SK-N-SH (cell line): ENCODE measurements at regions not wholly inside any gene's neighbourhood (a gene's known extent, or its start where the extent isn't known, plus 50 kb on each side); places are given as distances from the start of the nearest gene placed in this dataset.

ENCODE experiments used
- CTCF ChIA-PET: fragments of 300-600, 350-600 bp; formaldehyde crosslinking; extraction: SDS; loops from one replicate; lab custom pipeline; 2021; lab: Yijun Ruan, JAX
- POLR2A ChIA-PET: fragments of 350-600 bp; sonication (Branson Sonifier 250); formaldehyde crosslinking; extraction: SDS; loops from one replicate; lab custom pipeline; 2020; ENCODE audit warnings: antibody characterized with exemption, inconsistent platforms; lab: Yijun Ruan, JAX
- DNase-seq: peaks from one replicate; pipeline ENCODE4 v3.0.0; 2012
- H2AFZ ChIP-seq: fragments of 200-600 bp; sonication (generic); 2 replicates; pipeline ENCODE4 v1.8.1; 2016; ENCODE audit warnings: antibody characterized with exemption, mild to moderate bottlenecking, low read depth
- H3F3A ChIP-seq: fragments of 200-600 bp; sonication (generic); replicated peaks from 2 replicates; pipeline ENCODE3; 2016; ENCODE audit warnings: antibody characterized with exemption, mild to moderate bottlenecking; ENCODE audit not compliant: insufficient read depth
- H3K27ac ChIP-seq, 2 experiments: fragments of 200-500 bp in 1 of 2; fragments of 200-600 bp in 1 of 2; sonication (Bioruptor generic) in 1 of 2; sonication (generic), shearing (Covaris generic) in 1 of 2; 2 replicates each; pipeline versions ENCODE4 v1.5.1 to v1.6.1; 2014 to 2016; ENCODE audit warnings: low read depth in 2 of 2, inconsistent platforms in 1 of 2, low read length in 1 of 2, mild to moderate bottlenecking in 1 of 2, mixed read lengths in 1 of 2
- H3K27me3 ChIP-seq: fragments of 200-600 bp; sonication (generic), shearing (Covaris generic); 2 replicates; pipeline ENCODE4 v1.6.1; 2016; ENCODE audit warnings: mixed run types; ENCODE audit not compliant: insufficient read depth
- H3K36me3 ChIP-seq, 2 experiments: fragments of 200-500 bp in 1 of 2; fragments of 200-600 bp in 1 of 2; sonication (Bioruptor generic) in 1 of 2; sonication (generic) in 1 of 2; replicated peaks in 1 of 2; 2 replicates each; pipeline versions ENCODE3 to v1.5.1; 2014 to 2016; ENCODE audit warnings: low read length in 1 of 2, mild to moderate bottlenecking in 1 of 2; ENCODE audit not compliant: insufficient read depth in 2 of 2, control insufficient read depth in 1 of 2
- H3K4me1 ChIP-seq, 2 experiments: fragments of 200-500 bp in 1 of 2; fragments of 200-600 bp in 1 of 2; sonication (Bioruptor generic) in 1 of 2; sonication (generic), shearing (Covaris generic) in 1 of 2; 2 replicates each; pipeline versions ENCODE4 v1.5.1 to v1.6.1; 2014 to 2016; ENCODE audit warnings: low read depth in 1 of 2, low read length in 1 of 2, mixed run types in 1 of 2; ENCODE audit not compliant: insufficient read depth in 2 of 2, control insufficient read depth in 1 of 2
- H3K4me2 ChIP-seq: fragments of 200-600 bp; sonication (generic), shearing (Covaris generic); 2 replicates; pipeline ENCODE4 v1.6.1; 2017; ENCODE audit warnings: mixed run types
- H3K4me3 ChIP-seq, 2 experiments: fragments of 200-500 bp in 1 of 2; fragments of 200-600 bp in 1 of 2; sonication (Bioruptor generic) in 1 of 2; sonication (generic), shearing (Covaris generic) in 1 of 2; 2 replicates each; pipeline versions ENCODE4 v1.5.1 to v1.8.1; 2014 to 2016; ENCODE audit warnings: low read depth in 2 of 2, inconsistent platforms in 1 of 2, low read length in 1 of 2, mild to moderate bottlenecking in 1 of 2, mixed read lengths in 1 of 2, moderate library complexity in 1 of 2
- H3K79me2 ChIP-seq: fragments of 200-600 bp; sonication (generic); 2 replicates; pipeline ENCODE4 v1.8.1; 2017; ENCODE audit warnings: mild to moderate bottlenecking; ENCODE audit not compliant: insufficient read depth
- H3K9ac ChIP-seq: fragments of 200-600 bp; sonication (generic); 2 replicates; pipeline ENCODE4 v1.6.1; 2017; ENCODE audit warnings: mixed run types
- H3K9me2 ChIP-seq: fragments of 200-600 bp; sonication (generic); 2 replicates; pipeline ENCODE4 v1.6.1; 2017; ENCODE audit warnings: mixed run types
- H3K9me3 ChIP-seq: fragments of 200-600 bp; sonication (generic); 2 replicates; pipeline ENCODE4 v1.6.1; 2017; ENCODE audit warnings: mixed run types, mild to moderate bottlenecking, moderate library complexity
- H4K20me1 ChIP-seq: fragments of 200-600 bp; sonication (generic); 2 replicates; pipeline ENCODE4 v1.6.1; 2017; ENCODE audit warnings: mild to moderate bottlenecking, mixed run types; ENCODE audit not compliant: insufficient read depth
- GABPA ChIP-seq: IDR thresholded peaks from 2 replicates; pipeline ENCODE4 v1.4.0; 2012; ENCODE audit warnings: low read depth, mild to moderate bottlenecking
- GATA2 ChIP-seq: sonication (generic); formaldehyde crosslinking; IDR thresholded peaks from 2 replicates; pipeline ENCODE4 v1.5.0; 2020; ENCODE audit warnings: mild to moderate bottlenecking, missing genetic modification reagents
- MEF2A ChIP-seq: IDR thresholded peaks from 2 replicates; pipeline ENCODE4 v1.4.0; 2012; ENCODE audit warnings: low read depth, borderline replicate concordance
- MXI1 ChIP-seq: IDR thresholded peaks from 2 replicates; pipeline ENCODE4 v1.6.1; 2012; ENCODE audit warnings: mild to moderate bottlenecking, low read depth, low read length, improper control_type of control experiment
- NRF1 ChIP-seq: IDR thresholded peaks from 2 replicates; pipeline ENCODE4 v1.6.1; 2012; ENCODE audit warnings: low read depth, mild to moderate bottlenecking, low read length
- POLR2AphosphoS5 ChIP-seq: IDR thresholded peaks from 2 replicates; pipeline ENCODE4 v1.6.1; 2012; ENCODE audit warnings: low read depth, low read length
- RAD21 ChIP-seq: IDR thresholded peaks from 2 replicates; pipeline ENCODE4 v1.6.1; 2012; ENCODE audit warnings: mild to moderate bottlenecking, low read length
- RFX5 ChIP-seq: IDR thresholded peaks from 2 replicates; pipeline ENCODE4 v1.6.1; 2012; ENCODE audit warnings: mild to moderate bottlenecking, improper control_type of control experiment, low read length
- TCF12 ChIP-seq: IDR thresholded peaks from 2 replicates; pipeline ENCODE4 v1.4.0; 2012
- TEAD4 ChIP-seq: IDR thresholded peaks from 2 replicates; pipeline ENCODE4 v1.4.0; 2012; ENCODE audit warnings: mild to moderate bottlenecking, borderline replicate concordance; ENCODE audit not compliant: insufficient read depth
- YY1 ChIP-seq: IDR thresholded peaks from 2 replicates; pipeline ENCODE4 v1.4.0; 2012; ENCODE audit warnings: low read depth, mild to moderate bottlenecking
- WGBS: methylation state at CpG from one replicate; pipeline ENCODE4 v1.1.6; 2017; ENCODE audit warnings: low lambda C conversion rate; 5-methylcytosine and 5-hydroxymethylcytosine counted together
- TF ChIP-seq, protein P1 (sequence below): IDR thresholded peaks from 2 replicates; pipeline ENCODE4 v1.6.1; 2012; ENCODE audit warnings: mild to moderate bottlenecking, low read depth, low read length, moderate library complexity
- TF ChIP-seq, protein P2 (sequence below): IDR thresholded peaks from 2 replicates; pipeline ENCODE4 v1.4.0; 2012; ENCODE audit warnings: low read depth, borderline replicate concordance
- TF ChIP-seq, protein P3 (sequence below): fragments of 150-350 bp; IDR thresholded peaks from 2 replicates; pipeline ENCODE4 v1.6.1; 2016; ENCODE audit warnings: mild to moderate bottlenecking, low read depth, low read length
- TF ChIP-seq, protein P4 (sequence below): IDR thresholded peaks from 2 replicates; pipeline ENCODE4; 2012

DNA sequence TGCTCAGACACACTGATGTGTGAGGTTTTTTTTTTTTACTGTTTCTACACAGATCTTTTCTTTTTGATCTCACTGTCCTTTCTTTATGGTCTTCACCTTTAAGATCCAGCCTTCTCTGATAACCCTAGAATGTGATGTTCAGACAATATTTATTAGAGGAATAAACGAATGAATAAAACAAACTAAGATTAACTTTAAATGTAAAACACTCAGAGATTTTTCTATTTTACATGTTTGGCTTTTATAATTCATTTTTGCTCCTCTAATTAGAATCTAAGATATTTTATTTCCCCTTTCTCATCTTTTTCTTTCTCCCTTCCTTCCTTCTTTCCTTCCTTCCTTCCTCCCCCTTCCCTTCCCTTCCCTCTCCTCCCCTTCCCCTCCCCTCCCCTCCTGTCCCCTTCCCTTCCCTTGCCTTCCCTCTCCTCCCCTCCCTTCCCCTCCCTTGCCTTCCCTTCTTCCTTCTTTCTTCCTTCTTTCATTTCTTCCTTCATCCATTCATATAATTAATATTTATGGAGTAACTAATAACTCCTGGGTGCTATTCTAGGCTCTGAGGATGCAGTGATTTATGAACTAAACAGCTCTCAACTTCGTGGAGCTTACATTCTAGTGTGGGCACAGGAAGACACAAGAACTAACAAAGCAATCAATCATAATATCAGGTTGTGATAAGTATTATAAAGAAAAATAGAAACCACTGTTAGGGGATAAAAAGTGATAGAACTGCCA is 133.5 kb upstream of the TSHZ2 start:
- no peak overlapping the region for H3K9ac ChIP-seq
- ChIA-PET POLR2A (no interaction called here), CTCF (no interaction called here)
- H3K27me3 ChIP-seq: no peaks in the 10 kb centered on the region
- no peak overlapping the region for H2AFZ ChIP-seq
- no peaks in the 10 kb centered on the region for H4K20me1 ChIP-seq
- H3F3A ChIP-seq: no peaks in the 10 kb centered on the region
- H3K79me2 ChIP-seq: no peaks in the 10 kb centered on the region
- H3K4me1 ChIP-seq: no peaks in the 10 kb centered on the region
- H3K4me2 ChIP-seq: no peak overlapping the region
- no peaks in the 10 kb centered on the region for H3K36me3 ChIP-seq
- DNase-seq: no peak
- no peak overlapping the region for H3K4me3 ChIP-seq
- H3K9me2 ChIP-seq: no peaks in the 10 kb centered on the region
- no peak overlapping the region for H3K27ac ChIP-seq
- WGBS: 14% methylated on average over 2 of the region's 2 CpGs
- H3K9me3 ChIP-seq: no peaks in the 10 kb centered on the region
- TF ChIP-seq POLR2AphosphoS5 (no peak), NRF1 (no peak), GATA2 (CRISPR knock-in tag) (no peak), MEF2A (no peak), MXI1 (no peak), YY1 (no peak), GABPA (no peak), RAD21 (no peak), TCF12 (no peak)
- TF ChIP-seq, protein P1, sequence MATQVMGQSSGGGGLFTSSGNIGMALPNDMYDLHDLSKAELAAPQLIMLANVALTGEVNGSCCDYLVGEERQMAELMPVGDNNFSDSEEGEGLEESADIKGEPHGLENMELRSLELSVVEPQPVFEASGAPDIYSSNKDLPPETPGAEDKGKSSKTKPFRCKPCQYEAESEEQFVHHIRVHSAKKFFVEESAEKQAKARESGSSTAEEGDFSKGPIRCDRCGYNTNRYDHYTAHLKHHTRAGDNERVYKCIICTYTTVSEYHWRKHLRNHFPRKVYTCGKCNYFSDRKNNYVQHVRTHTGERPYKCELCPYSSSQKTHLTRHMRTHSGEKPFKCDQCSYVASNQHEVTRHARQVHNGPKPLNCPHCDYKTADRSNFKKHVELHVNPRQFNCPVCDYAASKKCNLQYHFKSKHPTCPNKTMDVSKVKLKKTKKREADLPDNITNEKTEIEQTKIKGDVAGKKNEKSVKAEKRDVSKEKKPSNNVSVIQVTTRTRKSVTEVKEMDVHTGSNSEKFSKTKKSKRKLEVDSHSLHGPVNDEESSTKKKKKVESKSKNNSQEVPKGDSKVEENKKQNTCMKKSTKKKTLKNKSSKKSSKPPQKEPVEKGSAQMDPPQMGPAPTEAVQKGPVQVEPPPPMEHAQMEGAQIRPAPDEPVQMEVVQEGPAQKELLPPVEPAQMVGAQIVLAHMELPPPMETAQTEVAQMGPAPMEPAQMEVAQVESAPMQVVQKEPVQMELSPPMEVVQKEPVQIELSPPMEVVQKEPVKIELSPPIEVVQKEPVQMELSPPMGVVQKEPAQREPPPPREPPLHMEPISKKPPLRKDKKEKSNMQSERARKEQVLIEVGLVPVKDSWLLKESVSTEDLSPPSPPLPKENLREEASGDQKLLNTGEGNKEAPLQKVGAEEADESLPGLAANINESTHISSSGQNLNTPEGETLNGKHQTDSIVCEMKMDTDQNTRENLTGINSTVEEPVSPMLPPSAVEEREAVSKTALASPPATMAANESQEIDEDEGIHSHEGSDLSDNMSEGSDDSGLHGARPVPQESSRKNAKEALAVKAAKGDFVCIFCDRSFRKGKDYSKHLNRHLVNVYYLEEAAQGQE: no peak
- TF ChIP-seq, protein P2, sequence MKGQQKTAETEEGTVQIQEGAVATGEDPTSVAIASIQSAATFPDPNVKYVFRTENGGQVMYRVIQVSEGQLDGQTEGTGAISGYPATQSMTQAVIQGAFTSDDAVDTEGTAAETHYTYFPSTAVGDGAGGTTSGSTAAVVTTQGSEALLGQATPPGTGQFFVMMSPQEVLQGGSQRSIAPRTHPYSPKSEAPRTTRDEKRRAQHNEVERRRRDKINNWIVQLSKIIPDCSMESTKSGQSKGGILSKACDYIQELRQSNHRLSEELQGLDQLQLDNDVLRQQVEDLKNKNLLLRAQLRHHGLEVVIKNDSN: no peak
- TF ChIP-seq, all 33 proteins: peak for 0

DNA sequence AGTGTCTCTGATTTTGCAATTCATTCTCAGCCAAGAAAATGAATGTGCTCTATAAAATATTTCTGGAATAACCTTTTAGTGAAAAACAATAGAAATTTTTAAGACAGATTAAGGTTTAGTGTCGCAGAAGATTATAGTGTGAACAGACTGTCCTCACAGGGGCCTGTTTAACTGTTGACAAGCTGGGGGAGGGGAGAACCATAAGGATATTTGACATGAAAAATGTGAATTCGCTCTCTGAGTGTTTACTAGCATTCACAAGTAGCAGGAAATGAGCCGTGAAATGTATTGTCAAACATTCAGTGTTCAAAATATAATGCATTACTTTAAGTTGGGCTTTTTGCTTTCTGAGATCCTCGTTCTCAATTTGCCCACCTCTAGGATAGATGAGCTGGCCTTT is 134.8 kb upstream of the TSHZ2 start:
- no peaks in the 10 kb centered on the region for H3K79me2 ChIP-seq
- H3K4me3 ChIP-seq: no peak overlapping the region
- H3F3A ChIP-seq: no peaks in the 10 kb centered on the region
- no peaks in the 10 kb centered on the region for H3K9me3 ChIP-seq
- H3K4me1 ChIP-seq: no peaks in the 10 kb centered on the region
- no peaks in the 10 kb centered on the region for H4K20me1 ChIP-seq
- no peak overlapping the region for H3K9ac ChIP-seq
- H3K4me2 ChIP-seq: no peak overlapping the region
- H2AFZ ChIP-seq: no peak overlapping the region
- no peak overlapping the region for H3K27ac ChIP-seq
- TF ChIP-seq, protein P3, sequence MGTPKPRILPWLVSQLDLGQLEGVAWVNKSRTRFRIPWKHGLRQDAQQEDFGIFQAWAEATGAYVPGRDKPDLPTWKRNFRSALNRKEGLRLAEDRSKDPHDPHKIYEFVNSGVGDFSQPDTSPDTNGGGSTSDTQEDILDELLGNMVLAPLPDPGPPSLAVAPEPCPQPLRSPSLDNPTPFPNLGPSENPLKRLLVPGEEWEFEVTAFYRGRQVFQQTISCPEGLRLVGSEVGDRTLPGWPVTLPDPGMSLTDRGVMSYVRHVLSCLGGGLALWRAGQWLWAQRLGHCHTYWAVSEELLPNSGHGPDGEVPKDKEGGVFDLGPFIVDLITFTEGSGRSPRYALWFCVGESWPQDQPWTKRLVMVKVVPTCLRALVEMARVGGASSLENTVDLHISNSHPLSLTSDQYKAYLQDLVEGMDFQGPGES: no peak
- TF ChIP-seq RFX5 (no peak), TEAD4 (no peak)
- TF ChIP-seq, protein P4, sequence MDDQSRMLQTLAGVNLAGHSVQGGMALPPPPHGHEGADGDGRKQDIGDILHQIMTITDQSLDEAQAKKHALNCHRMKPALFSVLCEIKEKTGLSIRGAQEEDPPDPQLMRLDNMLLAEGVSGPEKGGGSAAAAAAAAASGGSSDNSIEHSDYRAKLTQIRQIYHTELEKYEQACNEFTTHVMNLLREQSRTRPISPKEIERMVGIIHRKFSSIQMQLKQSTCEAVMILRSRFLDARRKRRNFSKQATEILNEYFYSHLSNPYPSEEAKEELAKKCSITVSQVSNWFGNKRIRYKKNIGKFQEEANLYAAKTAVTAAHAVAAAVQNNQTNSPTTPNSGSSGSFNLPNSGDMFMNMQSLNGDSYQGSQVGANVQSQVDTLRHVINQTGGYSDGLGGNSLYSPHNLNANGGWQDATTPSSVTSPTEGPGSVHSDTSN: no peak
- no peak for DNase-seq
- 51% methylated on average over 4 of the region's 4 CpGs for WGBS
- ChIA-PET POLR2A (interaction anchor here (0.6 kb wide), 1 partner anchor 309 kb away, joined by 3 read pairs; no protein-coding TSS in a partner anchor), CTCF (interaction anchor here (1.0 to 1.1 kb wide), 2 partner anchors 22 to 364 kb away, joined by 3 read pairs; no protein-coding TSS in a partner anchor)
- H3K27me3 ChIP-seq: no peaks in the 10 kb centered on the region
- no peaks in the 10 kb centered on the region for H3K9me2 ChIP-seq
- H3K36me3 ChIP-seq: no peaks in the 10 kb centered on the region
